ENCODE measurements at regions not wholly inside any gene's neighbourhood (a gene's known extent, or its start where the extent isn't known, plus 50 kb on each side); places are given as distances from the start of the nearest gene placed in this dataset.

- H3K4me1 ChIP-seq: no peaks in the 10 kb centered on the region
- H3K4me2 ChIP-seq: no peak overlapping the region
Measured at GRCh38 chr4:134552063-134552462, 350.5 kb upstream of the PABPC4L start.

GRCh38 chr4:134551348-134551747 lies 349.8 kb upstream of the PABPC4L start:
- Histone ChIP-seq H3K4me1 (no peaks in the 10 kb centered on the region), H3K9ac (no peak overlapping the region), H3K4me2 (no peak overlapping the region), H4K20me1 (no peaks in the 10 kb centered on the region), H3K9me3 (peaks cover 4% of the 10 kb centered on the region; the same call in 1 of the 2 replicates), H3K4me3 (no peak overlapping the region), H3K27ac (no peak overlapping the region), H3K27me3 (no peaks in the 10 kb centered on the region), H3K36me3 (no peaks in the 10 kb centered on the region)
- TF ChIP-seq Cebpa-rat (IDR thresholded peaks at IDR 0.05): no peak

More at GRCh38 chr4:134552063-134552462, 350.5 kb upstream of the PABPC4L start:
- H3K9me3 ChIP-seq: 0 out of 2 replicates have a peak, but pooled peaks cover 4% of the 10 kb centered on the region
- H4K20me1 ChIP-seq: no peaks in the 10 kb centered on the region
- H3K36me3 ChIP-seq: no peaks in the 10 kb centered on the region
- TF ChIP-seq Cebpa-rat (IDR thresholded peaks at IDR 0.05): no peak
- no peak overlapping the region for H3K9ac ChIP-seq
- no peak overlapping the region for H3K27ac ChIP-seq
- no peaks in the 10 kb centered on the region for H3K27me3 ChIP-seq
- H3K4me3 ChIP-seq: no peak overlapping the region

GRCh38 chr4:134548052-134548628 lies 346.6 kb upstream of the PABPC4L start:
- Histone ChIP-seq H3K27ac (no peak overlapping the region), H3K9me3 (peaks cover 4% of the 10 kb centered on the region; the same call in 1 of the 2 replicates)

GRCh38 chr4:134546279-134546678 lies 344.7 kb upstream of the PABPC4L start:
- H3K4me1 ChIP-seq: no peaks in the 10 kb centered on the region
- no peak for TF ChIP-seq Cebpa-rat (IDR thresholded peaks at IDR 0.05)

More at GRCh38 chr4:134548052-134548628, 346.6 kb upstream of the PABPC4L start:
- Histone ChIP-seq H3K4me1 (no peaks in the 10 kb centered on the region), H3K27me3 (no peaks in the 10 kb centered on the region), H3K36me3 (no peaks in the 10 kb centered on the region), H3K4me3 (no peak overlapping the region), H3K9ac (no peak overlapping the region), H3K4me2 (no peak overlapping the region), H4K20me1 (no peaks in the 10 kb centered on the region)
- no peak for TF ChIP-seq Cebpa-rat (IDR thresholded peaks at IDR 0.05)

GRCh38 chr4:134544303-134544770 lies 342.7 kb upstream of the PABPC4L start:
- Histone ChIP-seq H3K4me2 (no peak overlapping the region), H3K4me3 (no peak overlapping the region), H3K27me3 (no peaks in the 10 kb centered on the region), H3K4me1 (no peaks in the 10 kb centered on the region), H3K9ac (no peak overlapping the region), H4K20me1 (no peaks in the 10 kb centered on the region), H3K9me3 (peaks cover 4% of the 10 kb centered on the region; the same call in 1 of the 2 replicates), H3K27ac (no peak overlapping the region), H3K36me3 (no peaks in the 10 kb centered on the region)
- TF ChIP-seq Cebpa-rat (IDR thresholded peaks at IDR 0.05): no peak

More at GRCh38 chr4:134546279-134546678, 344.7 kb upstream of the PABPC4L start:
- Histone ChIP-seq H3K4me3 (no peak overlapping the region), H3K9ac (no peak overlapping the region), H3K27ac (no peak overlapping the region), H4K20me1 (no peaks in the 10 kb centered on the region), H3K4me2 (no peak overlapping the region), H3K36me3 (no peaks in the 10 kb centered on the region), H3K9me3 (peaks cover 4% of the 10 kb centered on the region; the same call in 1 of the 2 replicates), H3K27me3 (no peaks in the 10 kb centered on the region)

- Histone ChIP-seq H3K9me3 (no peaks in the 10 kb centered on the region), H3K36me3 (no peaks in the 10 kb centered on the region), H3K4me3 (no peak overlapping the region), H3K27me3 (no peaks in the 10 kb centered on the region), H3K4me2 (no peak overlapping the region), H3K4me1 (no peaks in the 10 kb centered on the region), H3K9ac (no peak overlapping the region), H4K20me1 (no peaks in the 10 kb centered on the region), H3K27ac (no peak overlapping the region)
- no peak for TF ChIP-seq Cebpa-rat (IDR thresholded peaks at IDR 0.05)
Measured at GRCh38 chr4:134540588-134540987, 339.0 kb upstream of the PABPC4L start.

- Histone ChIP-seq H3K9ac (no peak overlapping the region), H3K9me3 (no peaks in the 10 kb centered on the region), H3K36me3 (no peaks in the 10 kb centered on the region), H3K4me2 (no peak overlapping the region), H3K27ac (no peak overlapping the region), H3K4me3 (no peak overlapping the region), H3K4me1 (no peaks in the 10 kb centered on the region), H4K20me1 (no peaks in the 10 kb centered on the region), H3K27me3 (no peaks in the 10 kb centered on the region)
- no peak for TF ChIP-seq Cebpa-rat (IDR thresholded peaks at IDR 0.05)
Measured at GRCh38 chr4:134539729-134540231, 338.2 kb upstream of the PABPC4L start.

GRCh38 chr4:134537701-134538100 lies 336.1 kb upstream of the PABPC4L start:
- H3K4me1 ChIP-seq: no peaks in the 10 kb centered on the region
- no peaks in the 10 kb centered on the region for H4K20me1 ChIP-seq
- no peak overlapping the region for H3K4me2 ChIP-seq
- H3K9ac ChIP-seq: no peak overlapping the region
- no peaks in the 10 kb centered on the region for H3K9me3 ChIP-seq
- H3K36me3 ChIP-seq: no peaks in the 10 kb centered on the region
- H3K27me3 ChIP-seq: no peaks in the 10 kb centered on the region
- no peak overlapping the region for H3K4me3 ChIP-seq
- TF ChIP-seq Cebpa-rat (IDR thresholded peaks at IDR 0.05): no peak
- no peak overlapping the region for H3K27ac ChIP-seq

- no peaks in the 10 kb centered on the region for H3K9me3 ChIP-seq
- no peaks in the 10 kb centered on the region for H3K27me3 ChIP-seq
- H3K27ac ChIP-seq: no peak overlapping the region
- H3K4me2 ChIP-seq: no peak overlapping the region
- H4K20me1 ChIP-seq: no peaks in the 10 kb centered on the region
- no peak overlapping the region for H3K9ac ChIP-seq
- no peaks in the 10 kb centered on the region for H3K4me1 ChIP-seq
- no peak overlapping the region for H3K4me3 ChIP-seq
- H3K36me3 ChIP-seq: no peaks in the 10 kb centered on the region
- TF ChIP-seq Cebpa-rat (IDR thresholded peaks at IDR 0.05): no peak
Measured at GRCh38 chr4:134533068-134533467, 331.5 kb upstream of the PABPC4L start.

GRCh38 chr4:134531013-134531412 lies 329.4 kb upstream of the PABPC4L start:
- H3K4me3 ChIP-seq: no peak overlapping the region
- TF ChIP-seq Cebpa-rat (IDR thresholded peaks at IDR 0.05): no peak
- H3K9ac ChIP-seq: no peak overlapping the region
- no peaks in the 10 kb centered on the region for H3K4me1 ChIP-seq
- H3K4me2 ChIP-seq: no peak overlapping the region
- no peaks in the 10 kb centered on the region for H3K27me3 ChIP-seq
- H4K20me1 ChIP-seq: no peaks in the 10 kb centered on the region
- H3K36me3 ChIP-seq: no peaks in the 10 kb centered on the region
- no peak overlapping the region for H3K27ac ChIP-seq
- H3K9me3 ChIP-seq: no peaks in the 10 kb centered on the region

Data from BLaER1 (cell line).